HG02610 (cell line): ENCODE measurements at regions not wholly inside any gene's neighbourhood (a gene's known extent, or its start where the extent isn't known, plus 50 kb on each side); places are given as distances from the start of the nearest gene placed in this dataset.
"Not testable (repeated sequence)": the region's sequence is repeated elsewhere in the genome, so short reads cannot be mapped to it uniquely, and the experiment has no call there.

Experiments used
- ATAC-seq: cut with Tn5 transposase; IDR thresholded peaks from one replicate; pipeline ENCODE4 v1.9.1; 2021; ENCODE audit warnings: mild to moderate bottlenecking, moderate library complexity; ENCODE audit not compliant: unreplicated experiment

DNA sequence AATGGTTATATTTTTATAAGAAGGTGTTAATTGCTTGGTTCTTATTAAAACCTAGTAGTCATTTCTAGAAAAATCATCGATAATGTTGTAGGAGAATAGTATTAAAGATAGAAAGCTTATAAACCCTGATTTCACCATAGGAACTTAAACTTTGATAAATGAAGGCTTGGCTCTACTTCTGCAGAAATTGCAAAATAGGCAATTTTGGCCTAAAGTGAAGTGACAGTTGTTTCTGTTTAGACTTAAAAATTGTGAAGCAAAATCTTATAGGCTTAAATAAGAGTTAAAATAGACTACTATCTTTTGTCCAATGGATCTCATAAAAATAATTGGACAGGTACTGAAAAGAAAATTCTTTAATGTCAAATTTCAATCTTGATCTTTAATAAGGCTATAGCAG is 321.6 kb upstream of the FZD8 start:
- no peak for ATAC-seq

DNA sequence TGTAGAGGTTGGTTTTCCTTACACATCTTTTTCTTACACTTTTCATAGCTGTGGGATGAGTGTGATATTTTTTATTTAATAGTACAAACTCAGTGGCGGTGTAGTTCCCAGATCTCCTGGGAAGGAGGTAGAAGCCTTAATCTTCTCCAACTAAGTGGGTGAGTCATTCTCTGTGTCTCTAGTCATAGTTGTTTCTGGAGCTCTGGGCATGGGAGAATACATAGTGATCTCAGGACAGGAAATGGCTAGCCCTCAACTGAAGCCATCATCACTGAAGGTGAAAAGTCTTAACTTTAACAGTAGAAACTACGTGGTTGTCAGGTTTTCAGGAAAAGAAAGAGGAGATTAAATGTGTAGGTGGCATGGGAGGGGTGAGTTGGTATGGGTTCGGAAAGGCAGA is 319.4 kb upstream of the FZD8 start:
- ATAC-seq, result no peak

DNA sequence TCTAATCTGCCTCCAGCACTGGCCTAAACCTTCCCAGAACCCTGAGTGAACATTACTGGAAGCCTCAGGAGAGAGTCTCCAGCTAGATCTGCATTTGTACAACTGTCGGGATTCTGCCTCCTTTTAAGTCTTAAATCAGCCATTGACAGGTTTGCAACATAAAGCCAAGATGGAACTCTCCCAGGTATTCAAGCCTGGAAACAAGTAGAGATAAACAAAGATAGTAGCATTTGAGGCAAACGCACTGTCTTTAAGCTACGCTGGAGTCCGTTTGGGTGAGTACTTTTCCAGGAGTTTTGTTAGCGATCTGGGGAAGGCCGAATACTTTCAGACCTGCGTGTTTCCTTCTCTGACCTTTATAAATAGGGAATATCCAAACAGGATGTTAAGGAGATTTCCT is 317.2 kb upstream of the FZD8 start:
- ATAC-seq, result no peak

DNA sequence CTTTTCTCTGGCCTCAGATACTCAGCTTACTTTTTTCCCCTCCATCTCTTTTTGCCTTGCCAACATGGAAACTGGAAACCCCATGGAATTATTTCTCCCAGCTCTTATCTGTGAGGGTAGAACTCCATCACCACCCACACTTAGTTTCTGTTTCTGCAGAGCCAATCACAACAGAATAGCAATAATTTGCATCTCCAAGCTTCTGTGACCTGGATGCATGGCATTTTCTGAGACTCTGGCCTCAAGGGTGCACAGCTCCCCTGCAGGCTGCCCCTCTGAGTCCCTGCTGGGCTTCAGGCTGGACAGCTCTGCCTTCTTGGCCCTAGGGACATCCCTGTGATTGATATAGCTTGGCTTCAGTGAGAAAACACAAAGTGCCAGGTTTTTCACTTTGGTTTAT is 316.5 kb upstream of the FZD8 start:
- ATAC-seq, result not testable (repeated sequence)

DNA sequence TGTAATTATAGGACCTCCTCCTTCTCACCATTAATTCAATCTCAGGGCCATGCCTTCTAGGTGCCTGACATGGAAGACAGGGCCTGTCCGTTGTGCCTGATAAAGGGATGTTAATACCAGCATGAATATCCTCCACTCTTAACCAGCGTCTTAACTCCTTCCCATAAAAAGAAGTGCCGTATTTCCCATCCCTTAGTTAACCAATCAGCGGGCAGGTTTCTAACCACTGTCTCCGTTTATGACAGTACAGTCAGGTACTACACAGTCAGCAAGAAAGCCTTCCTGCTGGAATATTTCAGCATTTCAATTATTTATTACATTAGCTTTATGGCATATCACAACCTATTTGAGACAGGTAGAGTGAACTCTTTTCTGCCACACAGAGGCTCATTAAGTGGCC is 308.6 kb upstream of the FZD8 start:
- no peak for ATAC-seq

DNA sequence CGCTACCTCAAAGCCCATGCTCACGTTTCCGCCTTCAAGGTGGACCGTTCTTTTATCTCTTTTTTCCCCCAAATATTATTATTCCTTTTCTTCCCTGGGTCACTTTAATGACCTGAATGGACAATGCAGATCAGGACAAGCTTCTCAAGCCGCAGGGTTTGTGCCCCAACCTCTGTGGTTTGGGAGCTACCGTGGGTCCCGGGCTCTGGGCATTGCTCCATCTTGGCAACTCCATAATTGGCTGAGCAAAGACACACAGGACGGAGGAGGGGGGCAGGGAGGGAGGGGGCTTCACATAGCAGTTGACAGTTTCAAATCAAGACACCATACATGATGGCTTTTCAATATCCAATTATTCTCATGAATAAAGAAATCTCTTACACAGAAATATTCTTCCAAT is 308.1 kb upstream of the FZD8 start:
- ATAC-seq, result no peak

DNA sequence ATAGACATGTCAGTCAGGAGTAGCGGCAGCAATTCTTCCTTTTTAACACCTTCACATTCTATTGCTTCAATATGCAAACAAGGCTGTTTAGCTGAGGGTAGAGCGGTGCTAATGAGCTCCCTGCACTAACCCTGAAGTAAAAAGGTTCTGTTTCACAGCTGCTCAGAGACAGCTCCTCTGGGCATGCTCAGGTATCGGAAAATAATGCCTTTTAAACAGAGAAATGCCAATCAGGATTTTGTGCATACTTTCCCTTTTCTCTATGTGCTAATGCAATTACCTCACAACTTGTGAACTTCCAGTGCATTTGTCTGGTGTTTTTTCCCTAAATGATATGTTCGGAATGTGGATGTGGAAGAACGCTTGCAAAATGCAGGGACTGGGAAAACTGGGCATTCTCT is 307.7 kb upstream of the FZD8 start:
- no peak for ATAC-seq

DNA sequence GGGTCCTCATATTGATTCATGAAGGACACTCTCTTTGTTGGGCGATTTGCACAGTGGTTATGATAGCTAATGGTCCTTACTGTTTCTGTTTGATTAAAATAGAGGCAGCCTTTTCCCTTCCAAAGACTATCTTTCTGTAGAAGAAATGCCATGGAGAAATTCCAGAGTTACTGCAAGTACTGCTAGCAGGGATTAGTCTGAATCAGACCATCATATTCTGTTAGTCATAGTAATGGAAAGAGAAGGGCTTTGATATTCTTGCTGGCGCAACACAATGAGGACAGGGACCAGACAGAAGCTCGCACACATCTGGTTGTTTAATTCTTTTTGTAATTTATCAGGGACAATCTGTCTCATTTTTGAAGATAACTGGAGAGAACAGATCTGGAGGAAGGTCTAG is 304.5 kb upstream of the FZD8 start:
- no peak for ATAC-seq

DNA sequence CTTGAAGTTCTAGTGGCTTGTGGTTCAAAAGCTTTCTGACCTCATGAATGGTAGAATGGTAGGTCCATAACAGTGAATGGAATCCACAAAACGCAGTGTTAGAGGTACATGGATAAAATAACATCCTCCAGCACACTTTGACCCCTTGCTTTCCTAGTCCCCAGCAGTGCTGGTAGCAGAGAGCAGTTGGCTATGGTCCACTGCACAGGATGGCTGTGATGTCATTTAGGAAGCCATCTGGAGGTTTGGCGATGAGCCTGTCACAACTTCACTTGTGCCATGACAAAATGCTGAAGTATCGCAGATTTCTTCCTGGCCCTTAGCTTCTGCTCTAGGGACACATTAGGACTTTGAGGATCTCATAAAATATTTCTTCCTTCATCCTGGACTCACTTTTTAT is 300.0 kb upstream of the FZD8 start:
- no peak for ATAC-seq

DNA sequence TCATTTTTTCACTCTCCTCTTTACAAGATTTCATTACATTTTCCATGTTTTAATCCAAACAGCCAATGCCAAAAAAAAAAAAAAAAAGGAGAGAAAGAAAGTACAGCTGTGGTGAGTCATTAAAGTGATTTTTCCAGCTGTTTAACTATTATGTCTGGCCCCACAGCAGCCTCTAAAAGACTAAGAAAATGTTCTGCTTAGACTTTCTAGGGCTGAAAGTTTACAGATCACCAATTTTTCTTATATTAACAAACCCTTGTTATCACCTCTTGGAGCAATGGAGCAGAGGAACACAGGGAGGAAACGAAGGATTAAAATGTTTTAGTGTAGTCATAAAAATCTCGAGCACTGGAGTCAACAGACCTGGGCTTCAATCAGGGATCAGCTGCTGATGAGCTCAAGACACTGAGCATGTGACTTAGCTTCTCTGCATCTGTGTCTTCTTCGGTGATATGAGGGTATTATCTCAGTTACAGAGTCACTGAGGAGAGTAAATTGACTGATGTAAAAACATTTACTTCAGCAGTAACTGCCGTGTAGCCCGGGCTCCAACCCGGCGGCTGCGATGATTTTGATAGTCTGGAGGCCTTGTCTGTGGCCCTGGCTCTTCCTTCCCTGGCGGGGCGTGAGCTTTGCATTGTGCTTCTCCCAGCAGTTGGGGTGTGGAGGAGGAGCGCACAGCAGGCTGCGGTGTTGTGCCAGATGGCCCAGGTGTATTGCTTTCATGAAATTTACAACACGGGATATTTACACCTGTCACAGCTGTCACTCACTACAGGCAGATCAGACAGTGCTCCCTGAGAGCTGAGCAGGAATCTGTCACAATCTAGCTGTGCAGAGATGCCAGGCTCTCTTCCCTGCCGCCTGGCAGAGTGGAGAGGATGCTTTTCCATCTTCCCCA is 298.3 kb upstream of the FZD8 start:
- no peak for ATAC-seq

DNA sequence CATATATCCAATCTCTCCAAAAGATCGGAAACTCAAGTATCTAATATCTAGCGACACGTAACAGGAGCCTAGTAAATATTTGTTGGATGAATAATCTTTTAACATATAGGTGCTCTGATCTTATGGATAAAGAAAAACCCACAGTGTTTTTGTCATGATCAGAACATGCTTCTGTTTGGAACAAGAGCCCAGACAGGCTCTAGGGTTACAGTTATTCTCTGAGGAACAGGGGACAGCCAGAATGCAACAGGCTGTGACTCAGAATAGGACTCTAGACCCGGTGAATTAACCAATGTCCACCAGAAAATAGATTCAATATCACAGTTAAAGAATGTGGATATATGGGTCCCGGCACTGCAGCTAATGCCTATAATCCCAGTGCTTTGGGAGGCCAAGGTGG is 296.1 kb upstream of the FZD8 start:
- ATAC-seq, result no peak

DNA sequence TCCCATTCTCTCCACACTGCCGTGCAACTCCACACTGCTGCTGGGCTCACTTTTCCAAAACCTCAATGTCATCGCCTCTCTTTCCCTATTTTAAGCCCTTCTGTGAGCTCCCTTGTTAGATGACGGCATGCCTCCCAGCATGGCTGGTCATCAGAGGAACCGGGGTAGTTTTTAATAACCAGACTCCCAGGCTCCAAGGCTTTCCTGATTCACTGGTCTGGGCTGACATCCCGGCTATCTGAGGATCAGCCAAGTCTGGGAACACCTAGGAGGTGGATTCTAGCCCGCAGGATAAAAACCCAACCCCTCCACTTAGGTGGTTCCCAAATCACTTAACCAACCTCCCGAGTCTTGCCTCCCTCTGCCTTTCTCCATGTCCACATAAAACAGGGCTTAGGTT is 295.4 kb upstream of the FZD8 start:
- no peak for ATAC-seq

DNA sequence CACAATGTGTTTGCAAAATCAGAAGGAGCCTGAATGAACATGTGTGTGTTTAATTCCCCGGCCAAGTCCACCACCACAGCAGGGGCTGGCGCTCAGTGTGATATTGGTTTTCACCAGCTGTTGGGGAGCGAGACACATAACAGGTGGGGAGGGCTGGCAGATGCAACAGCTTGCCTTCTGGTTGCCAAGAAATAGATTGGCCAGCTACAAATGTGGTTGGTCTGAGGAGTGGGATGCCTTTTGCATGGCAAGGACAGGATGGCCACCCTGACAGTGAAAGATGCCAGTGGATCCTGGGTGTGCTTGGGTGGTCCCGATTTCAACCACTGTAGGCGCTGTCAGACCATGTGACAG is 292.5 kb upstream of the FZD8 start:
- no peak for ATAC-seq

DNA sequence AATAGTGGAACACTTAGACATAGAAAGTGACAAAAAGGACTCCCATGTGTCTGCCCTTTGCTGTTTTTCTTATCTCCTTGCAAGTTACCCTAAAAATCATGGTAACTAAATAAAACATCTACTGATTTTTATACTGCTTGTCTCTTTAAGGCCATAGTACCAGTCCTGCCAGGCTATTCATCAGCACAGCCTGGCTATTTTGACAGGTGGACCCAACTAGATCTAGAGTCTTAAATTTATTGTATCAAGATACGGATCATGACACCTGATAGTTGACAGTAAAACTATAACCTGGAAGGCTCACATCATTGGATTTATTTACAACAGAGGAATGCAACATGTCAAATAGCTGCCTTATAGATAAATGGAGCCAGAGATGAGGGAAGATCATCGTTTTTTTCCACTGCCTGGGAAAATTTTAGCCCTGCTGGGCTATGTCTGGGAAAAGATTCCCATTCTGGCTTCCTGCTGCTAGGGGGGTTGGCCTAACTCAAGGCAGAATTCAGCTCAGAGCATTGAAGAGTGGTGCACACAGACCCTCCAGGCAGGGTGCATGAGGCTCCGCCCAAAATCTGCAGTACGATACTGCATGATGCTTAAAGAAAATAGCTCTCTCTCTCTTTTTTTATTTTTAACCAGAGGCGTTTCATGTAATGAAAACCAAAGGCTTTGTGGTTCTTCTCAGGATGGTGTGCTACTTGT is 292.0 kb upstream of the FZD8 start:
- ATAC-seq, result no peak

DNA sequence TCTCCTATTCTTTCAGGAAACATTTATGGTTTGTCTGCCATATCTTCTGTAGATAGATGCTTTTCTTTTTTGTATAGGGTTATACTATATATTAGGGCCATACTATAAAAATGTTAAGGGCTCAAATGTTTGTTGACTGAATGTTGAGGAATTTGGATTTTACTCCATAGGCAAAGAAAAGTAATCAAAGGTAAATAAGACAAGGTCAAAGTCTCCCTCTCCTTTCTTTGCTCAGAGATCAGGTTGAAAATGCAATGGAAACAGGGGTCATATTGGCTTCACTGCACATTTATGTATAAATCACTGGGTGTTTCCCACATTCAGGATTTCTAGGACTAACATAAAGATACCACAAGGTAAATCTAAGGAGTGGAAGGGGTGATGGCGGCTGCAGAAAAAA is 291.4 kb upstream of the FZD8 start:
- no peak for ATAC-seq

DNA sequence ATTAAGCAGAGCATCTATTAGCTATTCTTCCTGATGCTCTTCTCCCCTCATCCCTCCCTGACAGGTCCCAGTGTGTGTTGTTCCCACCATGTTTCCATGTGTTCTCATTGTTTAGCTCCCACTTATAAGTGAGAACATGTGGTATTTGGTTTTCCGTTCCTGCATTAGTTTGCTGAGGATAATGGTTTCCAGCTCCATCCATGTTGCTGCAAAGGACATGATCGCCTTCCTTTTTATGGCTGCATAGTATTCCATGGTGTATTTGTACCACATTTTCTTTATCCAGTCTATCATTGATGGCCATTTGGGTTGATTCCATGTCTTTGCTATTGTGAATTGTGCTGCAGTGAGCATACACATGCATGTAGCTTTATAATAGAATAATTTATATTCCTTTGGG is 287.9 kb upstream of the FZD8 start:
- ATAC-seq, result not testable (repeated sequence)

DNA sequence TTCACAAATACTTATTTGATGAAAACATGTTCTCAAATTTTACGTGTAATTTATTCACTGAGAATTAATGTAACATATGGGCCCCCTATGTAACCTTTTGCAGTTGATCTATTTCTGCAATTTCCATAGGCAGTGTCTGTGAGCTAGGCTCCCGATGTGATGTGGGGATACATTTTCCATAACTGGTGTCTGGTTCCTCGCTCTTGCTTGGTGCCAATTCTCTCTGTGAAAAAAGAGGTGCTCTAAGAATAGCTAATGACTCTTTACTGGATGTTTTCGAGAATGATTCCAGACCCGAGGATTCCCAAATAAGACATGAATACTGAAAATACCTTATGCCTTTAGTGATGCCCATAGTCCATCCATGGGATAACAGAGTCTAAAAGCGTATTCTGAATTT is 286.7 kb upstream of the FZD8 start:
- no peak for ATAC-seq

DNA sequence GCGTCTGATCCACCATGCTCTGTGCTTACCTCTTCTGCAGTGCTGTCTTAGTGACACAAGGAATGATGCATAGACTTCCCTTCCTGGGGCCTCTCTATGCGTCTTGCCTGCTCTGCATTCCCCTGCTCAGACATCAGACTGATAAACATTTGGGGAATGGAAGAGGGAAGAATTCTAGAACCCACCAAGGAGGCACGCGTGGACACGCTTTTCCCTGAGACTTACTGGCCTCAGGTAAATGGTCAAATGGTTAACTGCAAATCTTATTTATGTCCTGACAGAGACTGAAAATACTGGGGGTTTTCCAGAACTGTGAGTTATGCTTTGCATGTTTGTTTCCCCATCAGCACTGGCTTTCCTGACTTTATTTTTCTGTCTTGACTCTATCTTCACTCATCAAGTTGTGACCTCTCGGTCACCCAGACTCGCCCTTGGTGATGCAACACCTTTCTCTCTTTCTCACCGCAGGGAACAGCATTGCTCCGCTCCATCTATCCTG is 285.9 kb upstream of the FZD8 start:
- peak; percentile 69 for ATAC-seq

DNA sequence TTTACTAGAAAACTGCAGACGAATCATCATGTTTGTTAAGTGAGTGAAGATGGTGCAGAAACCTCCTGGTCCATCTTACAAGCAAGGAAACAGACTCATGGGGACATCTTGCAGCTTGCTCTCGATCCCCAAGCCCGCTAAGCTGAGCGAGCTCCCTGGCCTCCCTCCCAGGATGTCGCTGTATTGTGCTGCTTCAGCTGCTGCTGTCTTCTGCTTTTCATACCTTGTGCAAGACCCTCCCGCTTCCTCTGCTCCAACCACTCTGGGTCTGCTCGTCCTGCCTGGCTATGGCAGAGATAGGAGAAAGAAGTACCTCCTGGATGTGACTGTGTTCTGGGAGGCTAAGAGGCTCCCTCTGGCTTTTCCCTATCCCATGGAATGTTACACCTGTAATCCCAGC is 285.2 kb upstream of the FZD8 start:
- no peak for ATAC-seq

DNA sequence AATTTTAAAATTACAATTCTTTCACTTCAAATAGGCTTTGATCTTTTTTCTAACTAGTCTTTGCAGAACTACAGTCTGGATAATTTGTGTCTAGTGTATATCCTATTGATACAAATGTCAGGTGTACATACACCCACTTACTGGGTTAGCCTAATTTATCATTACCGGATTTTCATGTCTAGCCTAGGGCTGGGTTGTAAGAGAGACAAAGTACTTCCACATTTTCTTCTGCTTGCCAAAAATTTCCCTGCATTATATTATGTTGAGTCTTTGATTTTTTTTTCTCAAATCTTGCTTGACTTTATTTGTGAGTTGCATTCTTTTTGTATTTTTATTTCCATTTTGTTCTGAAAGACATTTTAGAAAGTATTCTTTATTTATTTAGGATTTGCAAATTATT is 284.8 kb upstream of the FZD8 start:
- no peak for ATAC-seq

DNA sequence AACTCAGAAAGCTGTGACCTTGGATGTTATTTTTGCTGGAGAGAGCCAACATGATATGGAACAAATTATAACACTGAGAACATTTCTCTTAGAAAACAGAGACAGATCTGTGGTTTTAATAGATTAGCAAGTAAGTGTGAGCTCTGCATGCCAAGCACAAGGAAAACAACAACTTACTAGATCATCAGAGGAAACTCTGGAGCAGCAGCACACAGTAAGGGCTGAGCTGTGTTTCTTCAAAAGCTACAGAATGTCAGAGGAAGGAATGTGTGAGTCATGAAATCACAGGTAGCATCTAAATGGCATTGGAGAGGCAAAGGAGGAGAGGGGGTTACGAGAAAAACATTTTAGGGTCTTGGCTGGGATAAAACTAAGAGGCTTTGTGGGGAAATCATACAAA is 283.4 kb upstream of the FZD8 start:
- ATAC-seq, result no peak

DNA sequence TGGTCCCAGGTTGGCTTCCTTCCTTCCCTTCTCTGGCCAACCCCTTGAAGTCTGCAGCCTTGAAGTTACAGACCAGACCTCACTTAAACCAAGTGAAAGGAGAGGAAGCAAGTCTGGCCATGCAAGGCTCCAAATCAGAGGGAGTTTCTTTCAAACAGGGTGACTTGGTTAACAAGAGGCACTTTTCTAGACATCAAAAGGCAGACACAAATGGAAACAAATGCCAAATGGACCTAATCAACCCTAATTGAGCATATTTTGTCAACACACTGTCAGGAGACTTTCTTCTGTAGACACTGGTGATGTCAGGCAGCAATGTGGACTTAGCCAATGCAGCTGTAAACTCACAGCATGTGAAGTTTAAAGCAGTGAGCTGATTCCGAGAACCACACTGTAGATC is 282.7 kb upstream of the FZD8 start:
- no peak for ATAC-seq
